GM12874 (cell line): ENCODE measurements at regions not wholly inside any gene's neighbourhood (a gene's known extent, or its start where the extent isn't known, plus 50 kb on each side); places are given as distances from the start of the nearest gene placed in this dataset.

Experiments
- CTCF ChIP-seq: IDR thresholded peaks from 2 replicates; pipeline ENCODE4 v1.5.1; 2011; ENCODE audit warnings: low read depth, mild to moderate bottlenecking, control low read depth, low read length, moderate library complexity; ENCODE audit not compliant: insufficient read depth

GRCh38 chr5:17966640-17967402 is 332.6 kb downstream of the TAF11L14 start:
- TF ChIP-seq CTCF = no peak

GRCh38 chr5:17976404-17976803 is 342.1 kb downstream of the TAF11L14 start:
- TF ChIP-seq CTCF = no peak

GRCh38 chr5:17978954-17979353 is 344.7 kb downstream of the TAF11L14 start:
- no peak for TF ChIP-seq CTCF

- no peak for TF ChIP-seq CTCF
Measured at GRCh38 chr5:17989036-17989435, 354.8 kb downstream of the TAF11L14 start.

- no peak for TF ChIP-seq CTCF
Measured at GRCh38 chr5:17989567-17990563, 355.6 kb downstream of the TAF11L14 start.

GRCh38 chr5:17991775-17992174 is 357.5 kb downstream of the TAF11L14 start:
- no peak for TF ChIP-seq CTCF

- no peak for TF ChIP-seq CTCF
Measured at GRCh38 chr5:17992291-17992690, 358.0 kb downstream of the TAF11L14 start.
